ENCODE measurements at regions not wholly inside any gene's neighbourhood (a gene's known extent, or its start where the extent isn't known, plus 50 kb on each side); places are given as distances from the start of the nearest gene placed in this dataset.

DNA sequence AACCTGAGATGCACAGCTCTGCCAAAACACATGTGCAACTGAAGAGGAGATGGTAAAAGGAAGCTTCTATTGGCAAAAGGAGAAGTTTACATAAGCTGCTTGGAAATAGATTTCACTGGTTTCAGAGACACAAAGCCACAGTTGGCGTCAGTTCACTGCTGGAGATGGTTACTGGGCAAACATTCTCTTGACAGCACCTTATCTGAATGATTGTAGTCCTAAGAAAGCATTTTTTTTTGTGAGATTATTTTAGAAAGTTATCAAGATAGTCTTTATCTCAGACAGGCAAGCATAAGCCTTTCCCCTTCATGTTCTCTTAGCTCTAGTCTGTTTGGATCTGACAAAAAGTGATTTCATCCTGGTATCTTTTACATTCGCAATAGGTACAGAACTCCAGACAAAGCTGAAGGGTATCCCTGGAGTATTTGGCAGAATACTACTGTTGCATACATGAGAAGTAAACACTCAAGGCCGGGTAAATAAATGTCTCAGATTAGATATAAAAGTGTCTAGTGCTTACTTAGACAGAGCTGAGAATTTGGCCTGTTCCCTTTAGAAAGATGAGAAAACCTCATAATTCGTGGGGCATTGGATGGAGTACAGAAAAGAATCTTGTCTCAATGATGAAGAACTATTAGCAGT is 1668.0 kb upstream of the NUDT12 start:
- no peak for DNase-seq (ENCODE audit: low spot score)
- H3K27ac ChIP-seq = no peak overlapping the region

DNA sequence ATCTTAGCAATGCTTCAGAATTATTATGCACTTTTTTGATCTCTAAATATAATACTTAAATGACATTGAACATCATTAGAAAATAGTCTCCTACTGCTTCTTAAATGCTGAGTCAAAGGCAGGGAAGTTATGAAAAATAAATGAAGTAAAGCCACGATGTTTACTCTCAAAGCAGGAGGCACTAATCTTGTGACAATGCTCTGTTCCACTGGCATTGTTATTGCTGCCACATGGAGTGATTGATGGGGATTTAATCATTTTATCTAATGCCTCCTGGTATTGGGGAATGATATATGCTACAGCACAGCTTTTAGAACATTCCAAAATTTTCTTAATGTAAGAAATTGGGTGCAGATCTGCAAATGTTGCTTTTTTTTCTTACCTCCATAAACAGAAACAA is 1655.4 kb upstream of the NUDT12 start:
- H3K27ac ChIP-seq = no peak overlapping the region
- TF ChIP-seq, protein P1, sequence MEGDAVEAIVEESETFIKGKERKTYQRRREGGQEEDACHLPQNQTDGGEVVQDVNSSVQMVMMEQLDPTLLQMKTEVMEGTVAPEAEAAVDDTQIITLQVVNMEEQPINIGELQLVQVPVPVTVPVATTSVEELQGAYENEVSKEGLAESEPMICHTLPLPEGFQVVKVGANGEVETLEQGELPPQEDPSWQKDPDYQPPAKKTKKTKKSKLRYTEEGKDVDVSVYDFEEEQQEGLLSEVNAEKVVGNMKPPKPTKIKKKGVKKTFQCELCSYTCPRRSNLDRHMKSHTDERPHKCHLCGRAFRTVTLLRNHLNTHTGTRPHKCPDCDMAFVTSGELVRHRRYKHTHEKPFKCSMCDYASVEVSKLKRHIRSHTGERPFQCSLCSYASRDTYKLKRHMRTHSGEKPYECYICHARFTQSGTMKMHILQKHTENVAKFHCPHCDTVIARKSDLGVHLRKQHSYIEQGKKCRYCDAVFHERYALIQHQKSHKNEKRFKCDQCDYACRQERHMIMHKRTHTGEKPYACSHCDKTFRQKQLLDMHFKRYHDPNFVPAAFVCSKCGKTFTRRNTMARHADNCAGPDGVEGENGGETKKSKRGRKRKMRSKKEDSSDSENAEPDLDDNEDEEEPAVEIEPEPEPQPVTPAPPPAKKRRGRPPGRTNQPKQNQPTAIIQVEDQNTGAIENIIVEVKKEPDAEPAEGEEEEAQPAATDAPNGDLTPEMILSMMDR (IDR thresholded peaks at IDR 0.05) = no peak
- no peak overlapping the region for H3K4me3 ChIP-seq
- no peak for DNase-seq (ENCODE audit: low spot score)

More for the DNA sequence above, 1668.0 kb upstream of the NUDT12 start:
- TF ChIP-seq, protein P1 (IDR thresholded peaks at IDR 0.05) = no peak
- no peak overlapping the region for H3K4me3 ChIP-seq

DNA sequence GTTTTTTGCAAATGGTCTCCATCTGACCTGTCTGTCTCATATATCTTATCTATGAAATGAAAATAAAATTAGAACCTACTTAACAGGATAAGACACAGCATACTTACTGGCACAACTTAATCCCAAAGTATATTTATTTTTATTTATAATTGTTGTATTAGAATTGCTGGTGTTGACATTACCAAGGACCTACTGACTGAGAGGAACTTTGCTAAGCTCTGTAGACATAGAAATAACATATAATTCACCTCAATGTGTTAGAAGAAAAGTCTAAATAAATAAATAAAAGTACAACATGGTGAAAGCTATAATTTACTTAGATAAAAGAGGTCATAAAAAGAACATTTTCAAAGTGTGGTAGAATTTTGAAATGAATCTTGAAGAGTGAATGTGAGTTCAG is 1650.5 kb upstream of the NUDT12 start:
- Histone ChIP-seq H3K27ac (no peak overlapping the region), H3K4me3 (no peak overlapping the region)
- TF ChIP-seq, protein P1 (IDR thresholded peaks at IDR 0.05) = no peak
- no peak for DNase-seq (ENCODE audit: low spot score)

DNA sequence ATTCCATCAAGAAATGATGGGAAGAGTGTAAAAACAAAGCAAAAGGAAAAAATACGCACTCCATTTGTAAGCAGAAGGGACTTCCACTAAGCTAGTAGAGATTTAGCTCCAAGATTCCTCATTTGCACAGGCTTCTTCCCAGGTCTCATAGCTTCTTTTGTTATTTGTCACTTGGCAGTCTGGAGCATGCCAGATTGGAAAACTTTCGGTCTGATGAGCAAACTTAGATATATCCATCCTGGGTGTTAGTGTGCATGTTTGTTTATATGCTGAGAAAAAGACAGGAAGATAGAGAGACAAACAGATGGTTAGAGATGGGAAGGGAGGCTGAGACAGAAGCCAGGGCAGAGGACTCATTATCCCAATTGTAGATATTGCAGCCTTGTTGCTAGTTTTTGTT is 1644.5 kb upstream of the NUDT12 start:
- TF ChIP-seq, protein P1 (IDR thresholded peaks at IDR 0.05) = no peak
- H3K27ac ChIP-seq = no peak overlapping the region
- no peak for DNase-seq (ENCODE audit: low spot score)

DNA sequence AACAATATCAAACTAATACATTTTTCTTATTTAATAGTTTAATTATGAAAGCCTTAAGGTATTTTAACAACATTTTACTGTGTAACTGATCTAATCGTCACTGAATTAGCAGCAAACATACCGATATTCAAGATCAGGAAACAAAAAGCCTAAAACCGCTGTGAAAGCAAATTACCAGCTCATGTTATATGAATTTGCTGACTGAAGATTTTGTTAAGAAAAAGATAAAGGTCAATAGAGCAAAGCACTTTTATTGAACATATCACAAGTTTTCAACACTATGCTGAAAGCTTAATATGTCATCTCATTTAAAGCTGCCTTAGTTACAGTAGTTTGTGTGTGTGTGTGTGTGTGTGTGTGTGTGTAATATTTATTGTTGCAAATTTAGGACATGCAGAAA is 1634.9 kb upstream of the NUDT12 start:
- no peak for DNase-seq (ENCODE audit: low spot score)
- TF ChIP-seq, protein P1 (IDR thresholded peaks at IDR 0.05) = no peak
- Histone ChIP-seq H3K27ac (no peak overlapping the region), H3K4me3 (no peak overlapping the region)

More for the DNA sequence above, 1644.5 kb upstream of the NUDT12 start:
- H3K4me3 ChIP-seq = no peak overlapping the region

DNA sequence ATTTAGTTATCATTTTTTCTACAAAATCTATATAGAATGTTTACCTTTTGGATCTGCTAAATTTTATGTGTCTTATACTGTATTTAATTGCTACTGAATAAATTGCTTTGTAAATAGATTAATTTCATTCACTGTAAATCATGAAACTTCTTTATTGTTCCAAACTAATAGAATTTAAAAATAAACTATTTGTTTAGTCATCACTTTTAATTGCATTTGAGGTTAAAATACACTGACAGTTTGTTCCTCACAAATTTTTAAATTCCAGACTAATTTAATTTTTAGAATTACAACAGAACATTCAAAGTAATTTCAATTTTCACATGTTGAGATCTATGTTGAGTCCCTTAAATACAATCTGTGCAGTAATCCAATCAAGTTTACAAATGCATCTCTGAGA is 1633.2 kb upstream of the NUDT12 start:
- Histone ChIP-seq H3K27ac (no peak overlapping the region), H3K4me3 (no peak overlapping the region)
- TF ChIP-seq, protein P1 (IDR thresholded peaks at IDR 0.05) = no peak
- no peak for DNase-seq (ENCODE audit: low spot score)

DNA sequence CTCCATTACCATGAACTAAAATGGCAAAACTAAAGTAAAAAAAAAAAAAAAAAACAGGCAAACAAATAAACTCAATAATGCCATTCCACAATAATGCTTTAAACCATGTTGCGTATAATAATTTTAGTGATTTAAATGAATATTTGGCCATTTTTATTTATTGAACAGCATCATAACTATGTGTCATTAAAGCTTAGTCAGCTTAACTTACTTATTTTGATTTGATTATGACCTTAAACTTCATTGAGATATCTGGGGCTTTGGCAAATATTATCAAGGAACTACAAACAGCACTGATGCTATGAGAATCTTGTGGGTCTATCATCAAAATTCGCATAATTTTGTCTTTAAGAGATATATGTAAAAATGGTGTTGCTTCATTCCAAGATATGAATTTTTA is 1610.3 kb upstream of the NUDT12 start:
- H3K27ac ChIP-seq = no peak overlapping the region
- DNase-seq (ENCODE audit: low spot score) = no peak
- TF ChIP-seq, protein P1 (IDR thresholded peaks at IDR 0.05) = no peak
- H3K4me3 ChIP-seq = no peak overlapping the region
